HCT116 (cell line): ENCODE measurements at regions not wholly inside any gene's neighbourhood (a gene's known extent, or its start where the extent isn't known, plus 50 kb on each side); places are given as distances from the start of the nearest gene placed in this dataset.

ENCODE experiments used
- ATF3 ChIP-seq: IDR thresholded peaks from 2 replicates; pipeline ENCODE4 v1.6.1; 2012
- CBX3 ChIP-seq: IDR thresholded peaks from 2 replicates; pipeline ENCODE4 v1.6.1; 2012; ENCODE audit warnings: low read depth
- CEBPB ChIP-seq: IDR thresholded peaks from 2 replicates; pipeline ENCODE4 v1.6.1; 2012; ENCODE audit warnings: low read depth
- EZH2 ChIP-seq: fragments of 200-600 bp; sonication (generic); IDR thresholded peaks from 2 replicates; pipeline ENCODE4 v1.6.1; 2017; ENCODE audit warnings: antibody characterized with exemption, mixed run types
- EZH2phosphoT487 ChIP-seq: fragments of 200-600 bp; IDR thresholded peaks from 2 replicates; pipeline ENCODE4 v1.6.1; 2018; ENCODE audit warnings: antibody characterized with exemption, borderline replicate concordance
- POLR2A ChIP-seq: IDR thresholded peaks from 2 replicates; pipeline ENCODE4 v1.7.0; 2011; ENCODE audit warnings: borderline replicate concordance; ENCODE audit not compliant: insufficient read depth, insufficient read length; ENCODE audit errors: extremely low read depth
- POLR2AphosphoS5 ChIP-seq: IDR thresholded peaks from 2 replicates; pipeline ENCODE4 v1.6.1; 2011; ENCODE audit warnings: mild to moderate bottlenecking, low read depth, low read length, moderate library complexity
- RAD21 ChIP-seq: IDR thresholded peaks from 2 replicates; pipeline ENCODE4 v1.6.1; 2012; ENCODE audit warnings: low read depth, mild to moderate bottlenecking
- SIN3A ChIP-seq: IDR thresholded peaks from 2 replicates; pipeline ENCODE4 v1.6.1; 2012; ENCODE audit warnings: low read depth
- SP1 ChIP-seq: IDR thresholded peaks from 2 replicates; pipeline ENCODE4 v1.6.1; 2012; ENCODE audit warnings: low read depth
- ZBTB33 ChIP-seq: IDR thresholded peaks from 2 replicates; pipeline ENCODE4 v1.6.1; 2011; ENCODE audit warnings: mild to moderate bottlenecking, low read length, moderate library complexity; ENCODE audit not compliant: insufficient replicate concordance; ENCODE audit errors: extremely low read depth
- ZNF274 ChIP-seq: fragments of 200-500 bp; sonication (Bioruptor generic); IDR thresholded peaks from 2 replicates; pipeline ENCODE4 v1.6.1; 2014; ENCODE audit warnings: mild to moderate bottlenecking, low read depth, low read length, inconsistent platforms
- TF ChIP-seq, protein P1 (sequence below), 3 experiments: fragments of 200-600 bp in 1 of 3; sonication (generic) in 1 of 3; IDR thresholded peaks in 2 of 3; conservative IDR thresholded peaks in 1 of 3; 2 replicates each; pipeline ENCODE4 v1.5.1; 2012 to 2017; ENCODE audit warnings: low read depth in 2 of 3, low read length in 2 of 3, antibody characterized with exemption in 1 of 3, borderline replicate concordance in 1 of 3, control low read depth in 1 of 3, mild to moderate bottlenecking in 1 of 3, mixed read lengths in 1 of 3, mixed run types in 1 of 3, moderate library complexity in 1 of 3; ENCODE audit not compliant: insufficient read depth in 1 of 3

- no peak for TF ChIP-seq SP1
- TF ChIP-seq POLR2AphosphoS5, result no peak
- TF ChIP-seq, protein P1, sequence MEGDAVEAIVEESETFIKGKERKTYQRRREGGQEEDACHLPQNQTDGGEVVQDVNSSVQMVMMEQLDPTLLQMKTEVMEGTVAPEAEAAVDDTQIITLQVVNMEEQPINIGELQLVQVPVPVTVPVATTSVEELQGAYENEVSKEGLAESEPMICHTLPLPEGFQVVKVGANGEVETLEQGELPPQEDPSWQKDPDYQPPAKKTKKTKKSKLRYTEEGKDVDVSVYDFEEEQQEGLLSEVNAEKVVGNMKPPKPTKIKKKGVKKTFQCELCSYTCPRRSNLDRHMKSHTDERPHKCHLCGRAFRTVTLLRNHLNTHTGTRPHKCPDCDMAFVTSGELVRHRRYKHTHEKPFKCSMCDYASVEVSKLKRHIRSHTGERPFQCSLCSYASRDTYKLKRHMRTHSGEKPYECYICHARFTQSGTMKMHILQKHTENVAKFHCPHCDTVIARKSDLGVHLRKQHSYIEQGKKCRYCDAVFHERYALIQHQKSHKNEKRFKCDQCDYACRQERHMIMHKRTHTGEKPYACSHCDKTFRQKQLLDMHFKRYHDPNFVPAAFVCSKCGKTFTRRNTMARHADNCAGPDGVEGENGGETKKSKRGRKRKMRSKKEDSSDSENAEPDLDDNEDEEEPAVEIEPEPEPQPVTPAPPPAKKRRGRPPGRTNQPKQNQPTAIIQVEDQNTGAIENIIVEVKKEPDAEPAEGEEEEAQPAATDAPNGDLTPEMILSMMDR (IDR thresholded peaks at IDR 0.05 in 2 of 3, conservative IDR thresholded peaks at IDR 0.05 in 1 of 3; ENCODE audit: borderline replicate concordance in 1 of 3, insufficient read depth in 1 of 3, low read depth in 2 of 3, low read length in 2 of 3), result no peak
- TF ChIP-seq RAD21, result no peak
- TF ChIP-seq ZBTB33, result no peak
- TF ChIP-seq EZH2phosphoT487, result no peak
- TF ChIP-seq ATF3, result no peak
- no peak for TF ChIP-seq POLR2A
- TF ChIP-seq ZNF274, result no peak
- TF ChIP-seq CEBPB, result no peak
- TF ChIP-seq SIN3A, result no peak
- TF ChIP-seq EZH2, result no peak
- TF ChIP-seq CBX3, result no peak
Measured at GRCh38 chr2:219893541-219893940, 266.1 kb downstream of the SLC4A3 start.
